Activated effector memory CD4-positive, alpha-beta T cell treated with anti-CD3 and anti-CD28 coated beads, Interleukin-2, amount 50 U/mL, for 16 hours (primary cell): ENCODE measurements at regions not wholly inside any gene's neighbourhood (a gene's known extent, or its start where the extent isn't known, plus 50 kb on each side); places are given as distances from the start of the nearest gene placed in this dataset.

Experiments
- DNase-seq: peaks from one replicate; pipeline ENCODE4 v3.0.0-alpha.2; 2020

DNA sequence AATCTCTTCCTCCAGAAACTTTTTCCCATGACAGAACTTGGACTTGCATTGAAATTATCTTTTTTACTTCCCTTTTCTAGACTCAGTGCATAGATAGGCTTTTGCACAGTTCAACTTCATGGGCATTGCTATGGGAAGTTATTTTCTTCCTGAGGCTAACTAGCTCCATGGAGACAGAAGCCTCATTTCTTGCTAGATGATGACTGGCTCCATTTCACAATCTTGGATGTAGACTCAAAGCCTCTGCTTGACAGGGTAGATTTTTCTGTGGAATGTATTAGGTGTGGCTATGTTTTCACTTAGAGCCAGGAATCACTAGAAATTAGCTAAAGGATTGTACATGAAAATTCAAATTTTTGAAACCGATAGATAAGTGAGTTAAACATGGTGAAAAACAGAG is 884.1 kb upstream of the MGAT4C start:
- DNase-seq = no peak

DNA sequence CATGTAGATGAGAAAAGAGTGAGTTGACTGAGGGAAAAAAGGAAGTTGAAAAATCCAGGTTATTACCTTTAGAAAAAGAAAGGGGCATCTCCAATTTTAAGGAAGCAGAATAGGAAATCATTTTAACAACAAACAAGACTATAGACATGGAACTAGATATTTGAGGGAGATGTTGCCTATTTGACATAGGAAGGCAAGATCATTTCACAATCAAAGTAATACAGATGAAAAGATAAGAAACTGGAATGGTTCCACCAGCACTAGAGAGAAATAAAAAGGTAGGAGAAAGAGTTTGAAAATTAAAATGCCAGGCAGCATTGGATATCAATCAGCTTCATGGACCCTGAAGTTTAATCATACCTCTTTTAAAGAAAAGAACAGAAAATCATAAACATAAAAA is 881.0 kb upstream of the MGAT4C start:
- DNase-seq = no peak

DNA sequence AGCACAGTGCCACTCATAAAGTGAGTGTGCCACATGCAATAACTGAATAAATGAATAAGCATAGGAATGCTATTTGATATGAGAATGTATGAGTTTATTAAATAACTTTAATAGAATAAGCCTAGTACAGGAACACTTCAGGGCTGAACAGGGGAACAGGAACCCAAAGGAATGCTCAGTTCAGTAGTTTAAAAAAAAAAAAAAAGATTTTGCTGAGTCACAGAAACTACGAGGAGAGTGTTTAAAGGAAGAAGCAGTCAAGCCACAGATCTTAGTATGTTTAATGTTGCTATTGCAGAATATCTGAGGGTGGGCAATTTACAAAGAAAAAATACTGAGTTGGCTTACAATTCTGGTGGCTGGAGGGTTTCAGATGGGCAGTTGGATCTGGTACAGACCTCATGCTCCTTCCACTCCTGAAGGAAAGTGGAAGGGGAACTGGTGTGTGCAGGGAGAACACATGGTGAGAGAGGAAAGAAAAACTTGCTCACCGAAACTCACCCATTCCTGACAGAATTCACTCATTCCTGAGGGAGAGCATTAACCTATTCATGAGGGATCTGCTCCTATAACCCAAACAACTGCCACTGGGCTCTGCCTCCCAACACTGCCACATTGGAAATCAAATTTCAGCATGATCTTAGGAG is 880.3 kb upstream of the MGAT4C start:
- DNase-seq = no peak

DNA sequence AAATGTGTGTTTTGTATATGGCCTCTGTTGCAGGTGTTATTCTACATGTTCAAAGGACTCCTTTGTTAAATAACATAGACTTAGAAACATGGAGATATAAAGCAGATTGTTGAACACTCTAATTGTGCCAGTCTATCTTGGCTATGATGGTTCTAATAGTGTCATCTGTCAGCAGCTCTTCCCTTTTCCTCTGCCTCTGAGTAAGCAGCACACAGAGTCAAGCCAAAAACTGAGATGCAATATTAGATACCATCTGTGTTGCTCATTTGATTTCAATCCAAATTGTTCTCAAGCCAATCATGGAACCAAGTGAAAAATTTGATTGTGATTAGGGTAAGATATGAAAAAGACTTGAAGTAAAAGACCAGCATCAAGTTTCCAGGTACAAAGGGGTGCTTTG is 871.1 kb upstream of the MGAT4C start:
- DNase-seq = no peak

DNA sequence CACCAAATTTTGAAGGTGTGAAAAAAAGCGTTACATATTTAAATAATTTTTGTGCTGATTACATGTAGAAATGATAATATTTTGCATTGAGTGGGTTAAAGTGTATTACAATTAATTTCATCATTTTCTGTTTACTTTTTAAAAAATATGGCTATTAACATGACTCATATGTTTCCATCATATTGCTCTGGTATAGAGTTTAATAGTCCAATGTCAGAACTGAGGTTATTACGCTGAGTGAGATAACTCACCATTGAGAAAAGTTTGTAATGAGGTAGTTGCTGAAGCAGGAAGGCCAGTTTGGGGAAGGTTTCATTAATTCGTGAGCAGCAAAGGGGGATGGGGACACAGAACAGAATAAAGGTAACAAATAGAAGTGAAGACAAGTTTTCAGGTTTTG is 865.7 kb upstream of the MGAT4C start:
- no peak for DNase-seq

DNA sequence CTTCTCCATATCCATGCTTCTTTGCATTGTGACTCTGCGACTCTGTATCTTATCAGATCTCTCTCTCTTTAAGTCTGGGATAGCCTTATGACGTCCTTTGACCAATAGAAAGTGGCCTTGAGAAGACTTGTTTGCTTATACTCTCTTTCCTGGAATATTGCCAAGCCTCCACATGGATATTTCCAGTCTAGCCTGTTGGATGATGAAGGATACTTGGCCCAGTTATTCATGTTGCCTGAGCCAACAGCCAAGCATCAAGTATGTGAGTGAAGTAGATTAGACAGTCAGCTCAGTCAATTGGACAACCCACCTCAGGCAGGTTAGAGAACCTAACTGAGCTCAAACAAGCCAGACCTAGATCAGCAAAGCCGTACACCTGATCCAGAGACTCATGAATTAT is 864.2 kb upstream of the MGAT4C start:
- DNase-seq = no peak

DNA sequence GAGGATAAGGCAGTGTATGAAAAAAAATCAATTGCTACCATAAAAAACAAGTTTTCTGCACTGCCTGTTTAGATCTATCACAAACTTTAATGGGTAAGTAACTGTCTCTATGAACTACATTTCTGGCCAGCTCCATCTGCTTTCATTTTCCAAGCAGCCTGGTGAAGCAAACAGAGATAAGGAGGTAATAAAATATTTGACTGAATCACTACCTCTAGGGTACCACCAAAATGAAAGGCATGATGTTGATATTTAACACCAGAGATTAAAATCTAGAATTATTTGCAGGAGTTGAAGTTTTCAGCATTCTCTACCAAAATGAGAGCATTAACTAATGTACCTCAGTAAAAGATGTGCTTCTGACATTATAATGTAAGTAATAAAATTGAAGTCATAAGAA is 863.5 kb upstream of the MGAT4C start:
- DNase-seq = no peak

DNA sequence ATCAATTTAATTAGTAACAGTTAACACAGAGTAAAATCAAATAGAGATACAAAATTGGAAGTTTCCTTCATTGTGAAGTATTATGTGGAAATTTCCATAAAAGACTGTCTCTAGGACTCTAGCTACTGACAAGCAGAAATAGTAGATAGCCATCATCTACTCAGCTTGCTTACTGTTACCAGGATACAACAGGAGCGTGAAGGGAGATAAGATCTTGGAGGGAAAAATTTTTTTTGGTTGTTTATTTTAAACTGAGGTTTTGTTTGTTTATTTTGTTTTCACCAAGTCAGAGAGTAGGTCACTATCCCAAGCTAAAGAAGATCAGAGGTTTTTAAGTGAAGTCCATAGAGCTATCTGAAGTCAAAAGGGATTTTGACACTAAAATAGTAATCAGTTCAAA is 861.3 kb upstream of the MGAT4C start:
- no peak for DNase-seq

DNA sequence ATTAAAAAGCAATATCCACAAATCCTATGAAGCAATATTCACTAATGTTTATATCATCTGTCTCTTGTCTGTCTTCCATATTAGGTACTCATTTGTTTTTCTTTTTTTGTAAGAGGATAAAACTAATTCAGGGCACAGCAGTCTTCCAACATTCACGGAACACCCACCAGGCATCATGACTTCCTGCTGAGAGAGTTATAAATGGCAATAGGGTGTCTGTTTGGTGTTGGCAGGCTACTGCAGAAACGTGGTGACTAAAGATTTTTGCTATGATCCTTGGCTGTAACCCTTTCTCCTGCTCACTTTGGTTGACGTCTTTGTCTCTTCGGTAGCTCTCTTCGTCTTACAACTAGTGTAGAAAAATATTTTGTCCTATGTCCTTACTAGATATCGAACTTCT is 860.6 kb upstream of the MGAT4C start:
- DNase-seq = no peak

DNA sequence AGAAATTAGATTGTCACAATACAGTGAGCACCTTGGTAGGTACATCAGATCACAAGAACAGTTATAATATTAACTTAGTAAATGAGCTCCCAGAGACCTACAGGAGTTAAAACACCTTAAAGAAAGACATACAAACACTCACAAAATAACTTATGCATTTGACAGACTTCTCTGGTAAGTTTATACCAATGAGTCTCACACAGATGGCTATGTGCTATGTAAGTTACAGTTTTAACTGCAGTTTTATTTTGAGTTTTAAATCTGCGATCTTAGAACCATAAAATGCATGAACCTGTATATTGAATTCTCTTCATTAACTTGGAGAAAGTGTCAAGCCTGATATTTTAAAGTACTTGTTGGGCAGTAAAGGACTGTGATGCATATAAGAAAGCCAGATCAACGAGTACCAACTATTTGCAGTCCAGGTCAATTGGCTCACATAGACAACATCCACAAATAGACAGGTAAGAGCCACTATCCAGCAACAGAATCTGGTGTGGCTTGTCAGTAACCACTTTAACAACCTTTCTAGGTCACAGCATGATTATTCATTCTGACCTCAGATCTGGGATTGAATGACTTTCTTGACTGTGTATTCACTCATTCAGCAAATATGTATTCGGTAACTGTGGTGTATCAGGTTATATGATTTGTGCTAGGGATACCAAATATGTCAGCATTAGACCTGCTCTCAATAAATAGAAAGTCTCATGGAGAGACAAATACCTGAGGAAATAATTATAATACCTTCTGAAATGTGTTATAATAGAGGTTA is 856.6 kb upstream of the MGAT4C start:
- DNase-seq = no peak

DNA sequence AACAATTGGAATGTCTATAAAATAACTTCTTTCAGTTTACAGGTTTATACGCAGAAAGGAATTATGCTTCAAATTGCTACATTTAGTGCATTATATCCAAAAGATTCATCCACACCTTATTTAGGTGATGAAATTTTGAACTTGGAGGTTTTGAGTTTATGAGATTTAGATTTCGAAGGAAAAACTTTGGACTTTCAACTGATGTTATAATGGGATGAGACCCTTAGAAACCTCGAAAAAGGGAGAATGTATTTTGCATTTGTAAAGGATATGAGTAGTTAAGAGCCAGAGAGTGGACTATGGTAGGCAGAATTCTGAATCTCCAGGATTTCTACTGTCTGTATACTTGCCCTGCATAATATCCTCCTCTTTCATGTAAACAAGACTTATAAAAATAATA is 851.6 kb upstream of the MGAT4C start:
- no peak for DNase-seq

DNA sequence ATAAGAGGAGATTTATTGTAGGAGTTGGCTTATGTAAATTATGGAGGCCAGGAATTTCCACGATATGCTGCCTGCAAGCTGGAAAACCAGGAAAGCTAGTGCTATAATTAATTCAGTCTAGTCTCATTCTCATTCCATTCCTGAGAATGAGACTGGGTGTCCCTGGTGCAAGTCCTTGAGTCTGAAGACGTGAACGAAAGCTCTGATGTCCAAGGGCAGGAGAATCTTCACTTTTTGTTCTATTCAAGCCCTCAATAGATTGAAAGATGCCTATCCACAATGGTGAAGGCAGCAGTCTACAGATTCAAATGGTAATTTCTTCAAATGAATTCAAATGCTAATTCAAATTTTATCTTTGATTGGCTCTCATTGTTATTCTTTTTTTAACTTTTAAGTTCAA is 851.1 kb upstream of the MGAT4C start:
- DNase-seq = no peak

DNA sequence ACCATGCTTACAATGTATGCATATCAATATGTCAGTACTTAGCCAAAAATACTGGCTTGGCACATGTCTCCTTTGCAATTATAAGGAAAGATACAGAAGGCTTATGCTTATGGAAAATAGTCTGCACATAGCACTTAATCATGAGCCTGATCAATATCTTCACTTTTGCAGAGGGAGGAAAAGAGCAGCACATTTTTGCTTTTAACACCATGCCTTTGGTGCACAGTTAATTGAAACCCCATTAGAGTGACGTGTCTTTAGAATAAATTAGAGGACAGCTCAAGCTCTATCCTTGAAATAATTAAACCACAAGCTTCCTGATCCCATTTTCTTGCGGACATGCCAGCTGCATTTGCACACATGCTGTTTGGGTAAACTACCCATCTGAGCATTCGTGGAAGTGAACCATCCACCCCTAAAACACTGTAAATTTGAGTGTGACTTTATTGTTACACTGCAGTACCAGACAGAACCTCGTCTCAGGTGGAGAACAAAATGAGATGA is 839.9 kb upstream of the MGAT4C start:
- no peak for DNase-seq

DNA sequence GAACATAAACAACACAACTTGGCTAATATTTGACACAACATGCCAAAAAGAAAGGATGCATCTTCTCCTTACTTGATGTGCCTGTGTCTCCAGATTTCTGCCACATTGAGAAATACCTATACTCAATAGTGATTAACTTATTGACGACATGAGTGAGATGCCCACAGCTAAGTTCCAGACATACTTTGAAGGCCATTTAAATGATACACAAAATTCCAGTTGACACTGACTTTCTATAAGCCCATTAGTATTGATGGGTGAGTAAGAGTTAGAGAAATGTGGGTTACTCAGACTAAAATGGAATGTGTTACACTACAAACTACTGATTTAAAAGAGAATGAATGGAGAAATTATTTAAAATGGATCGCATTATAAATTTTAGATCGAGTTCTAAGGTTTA is 838.2 kb upstream of the MGAT4C start:
- no peak for DNase-seq

DNA sequence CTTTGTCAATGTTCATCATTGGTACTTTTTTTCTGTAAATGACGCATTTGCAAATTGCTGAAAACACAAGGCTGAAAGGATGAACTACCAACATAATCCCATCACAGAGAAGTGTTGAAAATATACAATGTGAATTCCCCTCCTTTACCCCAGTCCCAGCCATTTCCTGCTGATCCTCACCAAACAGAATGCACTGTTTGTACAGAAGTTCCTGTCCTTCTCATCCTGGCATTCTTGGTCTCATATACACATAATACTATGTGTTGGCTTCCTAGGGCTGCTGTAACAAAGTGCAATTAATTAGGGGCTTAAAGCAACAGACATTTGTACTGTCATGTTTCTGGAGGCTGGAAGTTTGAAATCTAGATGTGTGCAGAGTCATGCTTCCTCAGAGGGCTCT is 836.2 kb upstream of the MGAT4C start:
- no peak for DNase-seq

DNA sequence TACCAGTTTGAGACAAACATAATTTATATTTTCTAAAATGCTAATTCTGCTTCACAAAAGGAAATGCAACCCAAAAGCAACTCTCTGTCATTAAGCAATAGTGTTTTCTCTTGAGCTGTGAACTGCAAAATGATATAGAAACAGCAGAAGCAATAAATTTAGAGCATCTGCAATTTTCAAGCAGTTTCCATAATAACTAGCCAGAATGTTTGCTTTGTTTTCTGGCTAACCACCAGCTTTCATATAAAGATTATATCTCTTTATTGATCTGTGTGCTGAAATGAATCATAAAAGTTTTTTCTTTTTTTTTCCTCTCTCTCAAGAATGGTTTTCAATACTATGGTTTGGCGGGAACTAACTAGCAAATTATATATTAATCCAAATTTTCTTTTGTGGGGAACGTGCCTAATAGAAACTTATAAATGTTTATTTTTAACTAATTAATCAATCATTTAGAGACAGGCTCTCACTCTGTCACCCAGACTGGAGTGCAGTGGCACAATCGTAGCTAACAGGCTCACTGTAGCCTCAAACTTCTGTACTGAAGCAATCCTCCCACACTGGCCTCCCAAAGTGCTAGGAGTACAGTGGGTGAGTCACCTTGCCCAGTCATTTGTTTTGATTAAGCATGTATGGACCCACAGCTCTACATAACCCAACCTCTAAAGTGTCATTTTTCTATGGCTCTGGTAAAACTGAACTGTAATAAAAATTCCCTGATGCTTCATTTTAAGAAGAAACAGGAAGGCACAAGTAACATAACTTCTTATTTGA is 830.1 kb upstream of the MGAT4C start:
- DNase-seq = no peak

DNA sequence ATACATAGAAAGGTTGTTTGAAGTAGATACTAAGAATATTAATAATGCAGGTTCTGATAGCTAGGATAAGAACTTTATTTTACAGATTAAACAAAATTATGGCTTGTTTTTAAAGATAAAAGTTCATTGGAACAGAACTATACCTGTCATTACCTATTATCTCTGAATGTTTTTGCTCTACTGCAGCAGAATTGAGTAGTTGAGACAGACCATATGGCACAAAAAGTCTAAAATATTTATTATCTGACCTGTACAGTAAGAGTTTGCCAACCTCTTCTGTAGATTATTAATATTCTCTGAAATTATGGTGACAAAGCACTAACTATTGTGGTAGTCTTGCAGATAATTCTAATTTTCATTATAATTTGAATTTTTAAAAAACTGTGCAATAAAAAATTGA is 829.1 kb upstream of the MGAT4C start:
- DNase-seq = no peak

DNA sequence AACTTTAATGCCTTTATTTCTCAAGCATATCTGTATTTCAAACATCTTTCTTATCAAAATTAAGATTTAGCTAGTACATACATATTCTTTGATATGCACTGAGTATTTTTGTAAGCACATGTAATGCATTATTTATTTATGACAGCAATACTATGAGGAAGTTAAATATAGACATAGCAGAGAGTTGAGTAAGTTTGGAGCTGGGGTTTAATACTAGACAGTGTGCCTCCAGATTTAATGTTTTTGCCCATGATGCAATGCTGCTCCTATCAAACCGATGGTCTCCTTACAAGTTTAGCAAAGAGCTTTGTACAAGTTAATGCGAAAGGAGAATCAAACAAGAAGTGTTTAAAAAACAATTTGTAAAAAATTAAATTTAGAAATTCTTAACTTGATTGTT is 826.6 kb upstream of the MGAT4C start:
- no peak for DNase-seq

DNA sequence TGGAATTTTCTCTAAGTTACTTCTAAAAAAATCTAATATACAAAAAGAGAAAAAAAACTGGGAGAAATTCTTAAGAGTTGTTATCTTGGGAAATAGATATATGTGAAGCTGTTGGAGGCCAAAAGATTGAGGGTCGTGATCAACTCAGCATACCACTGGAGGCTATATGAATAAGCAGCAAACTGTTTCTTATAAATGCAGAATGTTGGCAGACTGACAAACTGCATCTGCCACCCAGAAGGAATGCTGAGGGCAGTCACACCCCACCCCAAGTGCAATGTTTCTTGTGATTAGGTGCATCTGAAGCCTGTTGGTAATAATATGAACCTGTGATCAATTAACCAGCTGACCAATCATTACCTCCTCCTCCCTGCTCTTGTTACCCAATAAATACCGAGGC is 818.6 kb upstream of the MGAT4C start:
- no peak for DNase-seq

DNA sequence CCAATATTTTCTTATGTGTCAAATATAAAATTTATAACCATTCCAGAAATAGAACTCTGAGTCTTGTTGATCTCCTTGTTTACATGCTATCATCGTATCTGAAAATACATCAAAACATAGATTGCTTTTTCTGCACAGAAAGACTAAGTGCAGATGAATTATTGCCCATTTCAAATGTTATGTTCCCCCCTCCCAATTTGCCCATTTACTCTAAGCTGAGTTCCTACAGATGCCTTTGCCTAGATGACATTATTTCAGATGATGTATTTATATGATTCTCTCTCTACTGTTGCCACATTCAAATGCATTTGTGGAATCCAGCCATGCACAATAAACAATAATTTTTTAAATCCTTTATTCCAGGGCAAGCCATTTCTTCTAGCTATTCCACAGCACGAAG is 810.1 kb upstream of the MGAT4C start:
- no peak for DNase-seq

DNA sequence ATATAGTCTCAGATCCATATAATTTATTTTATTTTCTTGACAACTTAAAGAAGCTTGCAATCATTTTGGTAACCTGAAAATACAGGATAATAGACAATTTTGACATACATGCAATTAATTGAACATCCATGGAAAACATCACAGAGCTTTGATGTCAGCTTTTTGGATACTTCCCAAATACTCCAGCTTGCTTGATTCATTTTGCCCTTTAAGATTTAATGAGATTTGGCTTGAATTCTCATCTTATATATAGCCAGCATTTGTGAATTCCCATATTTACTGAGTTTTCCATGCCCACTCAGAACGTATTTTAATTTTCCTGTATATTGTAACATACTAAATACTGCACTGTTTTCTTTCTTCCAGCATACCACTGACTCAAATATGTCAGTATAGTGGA is 803.0 kb upstream of the MGAT4C start:
- DNase-seq = no peak

DNA sequence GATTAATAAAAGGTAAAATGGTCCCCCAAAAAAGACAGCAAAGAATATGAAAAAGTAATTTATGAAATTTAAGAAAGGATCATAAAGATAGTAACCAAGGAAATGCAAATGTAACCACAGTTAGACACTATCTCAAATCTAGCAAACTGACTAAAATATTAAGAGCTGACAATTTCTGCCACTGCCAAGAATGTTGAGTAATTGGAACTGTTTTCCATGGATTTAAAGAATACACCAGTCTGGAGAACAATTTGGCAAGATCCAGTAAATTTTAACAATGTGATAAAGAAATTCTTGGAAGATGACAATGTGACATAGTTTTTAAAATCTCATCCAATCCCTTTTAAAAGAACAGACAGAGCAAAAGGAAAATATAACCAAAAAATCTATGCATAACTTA is 798.0 kb upstream of the MGAT4C start:
- no peak for DNase-seq

DNA sequence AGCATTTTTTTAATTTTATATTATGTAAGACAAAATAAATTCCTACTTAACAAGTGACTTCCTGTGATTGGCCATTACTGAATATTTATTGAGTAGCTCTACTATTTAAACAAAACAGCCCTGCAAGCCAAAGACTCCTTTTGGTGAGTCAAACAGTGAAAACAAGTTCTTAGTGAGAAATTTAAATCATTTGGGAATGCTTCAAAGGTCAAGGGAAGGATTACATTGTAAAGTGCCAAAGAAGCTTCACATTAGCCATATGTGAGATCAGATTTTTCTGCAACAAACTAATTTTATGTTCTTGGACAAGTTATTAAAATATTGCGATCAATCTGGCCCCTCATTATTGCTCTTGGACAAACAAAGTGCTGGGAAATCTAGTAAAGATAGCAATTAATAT is 795.4 kb upstream of the MGAT4C start:
- DNase-seq = no peak

DNA sequence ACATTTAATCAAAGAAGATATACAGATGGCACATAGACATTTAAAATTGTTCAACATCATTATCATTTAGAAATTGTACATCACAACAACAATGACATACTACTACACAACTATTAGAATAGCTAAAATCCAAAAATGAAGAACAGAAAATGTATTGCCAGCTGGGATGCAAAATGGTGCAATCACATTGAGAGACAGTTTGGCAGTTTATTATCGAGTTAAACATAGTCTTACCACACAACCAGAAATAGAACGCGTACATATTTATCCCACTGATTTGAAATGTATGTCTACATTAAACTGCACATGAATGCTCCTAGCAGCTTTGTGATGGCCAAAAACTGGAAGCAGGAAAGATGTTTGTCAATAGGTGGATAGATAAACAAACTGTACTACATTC is 791.5 kb upstream of the MGAT4C start:
- DNase-seq = no peak
